ENCODE measurements at regions not wholly inside any gene's neighbourhood (a gene's known extent, or its start where the extent isn't known, plus 50 kb on each side); places are given as distances from the start of the nearest gene placed in this dataset.

DNA sequence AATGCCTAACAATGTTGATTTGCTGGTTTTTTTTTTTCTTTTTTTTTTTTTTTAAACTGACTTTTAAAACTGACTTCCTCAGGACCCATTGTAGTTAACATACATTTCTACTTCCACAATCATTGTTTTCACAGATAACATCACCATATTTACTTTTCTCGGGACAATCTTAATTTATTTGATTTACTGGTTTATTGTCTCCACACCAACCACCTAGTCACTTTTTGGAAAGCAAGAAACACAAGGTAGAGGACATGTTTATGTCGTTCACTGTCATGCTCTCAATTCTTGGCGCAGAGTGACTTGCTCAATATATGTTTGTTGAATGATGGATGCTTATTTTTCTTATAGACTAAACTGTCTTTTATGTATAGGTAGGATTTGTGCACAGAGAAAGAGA is 2280.7 kb downstream of the MAT2B start:
- Histone ChIP-seq H3K9me3 (ENCODE audit: control insufficient read depth in 4 of 4, low read length in 3 of 4) (peaks cover 0 to 3% (median 0%) of the 10 kb centered on the region in 4 donors), H3K36me3 (ENCODE audit: control insufficient read depth in 4 of 4, insufficient read depth in 3 of 4, low read depth in 1 of 4, low read length in 3 of 4) (no peaks in the 10 kb centered on the region), H3K4me3 (ENCODE audit: low read depth in 1 of 3, low read length in 3 of 3) (no peak overlapping the region), H3K27ac (ENCODE audit: low read depth in 1 of 2, low read length in 2 of 2) (no peak overlapping the region), H3K4me1 (ENCODE audit: control insufficient read depth in 4 of 4, insufficient read depth in 4 of 4, low read length in 3 of 4) (no peaks in the 10 kb centered on the region), H3K27me3 (ENCODE audit: control insufficient read depth in 4 of 4, insufficient read depth in 4 of 4, low read length in 3 of 4) (no peaks in the 10 kb centered on the region), H3K9ac (ENCODE audit: low read depth in 1 of 2, low read length in 2 of 2) (no peak overlapping the region)
- DNase-seq (ENCODE audit: low spot score) = no peak
- TF ChIP-seq RXRA (IDR thresholded peaks at IDR 0.05) (no peak), TAF1 (conservative IDR thresholded peaks at IDR 0.05) (no peak), GABPA (IDR thresholded peaks at IDR 0.05 in 1 of 2, conservative IDR thresholded peaks at IDR 0.05 in 1 of 2) (no peak), JUND (IDR thresholded peaks at IDR 0.05) (no peak), RAD21 (IDR thresholded peaks at IDR 0.05) (no peak), HNF4G (IDR thresholded peaks at IDR 0.05) (no peak), YY1 (IDR thresholded peaks at IDR 0.05) (no peak), CTCF (IDR thresholded peaks at IDR 0.05; ENCODE audit: low read depth, low read length, missing input control) (no peak), FOXA2 (IDR thresholded peaks at IDR 0.05) (no peak), SP1 (IDR thresholded peaks at IDR 0.05) (no peak), HNF4A (conservative IDR thresholded peaks at IDR 0.05) (no peak), FOXA1 (IDR thresholded peaks at IDR 0.05) (no peak), ATF3 (IDR thresholded peaks at IDR 0.05) (no peak)
- TF ChIP-seq, protein P1, sequence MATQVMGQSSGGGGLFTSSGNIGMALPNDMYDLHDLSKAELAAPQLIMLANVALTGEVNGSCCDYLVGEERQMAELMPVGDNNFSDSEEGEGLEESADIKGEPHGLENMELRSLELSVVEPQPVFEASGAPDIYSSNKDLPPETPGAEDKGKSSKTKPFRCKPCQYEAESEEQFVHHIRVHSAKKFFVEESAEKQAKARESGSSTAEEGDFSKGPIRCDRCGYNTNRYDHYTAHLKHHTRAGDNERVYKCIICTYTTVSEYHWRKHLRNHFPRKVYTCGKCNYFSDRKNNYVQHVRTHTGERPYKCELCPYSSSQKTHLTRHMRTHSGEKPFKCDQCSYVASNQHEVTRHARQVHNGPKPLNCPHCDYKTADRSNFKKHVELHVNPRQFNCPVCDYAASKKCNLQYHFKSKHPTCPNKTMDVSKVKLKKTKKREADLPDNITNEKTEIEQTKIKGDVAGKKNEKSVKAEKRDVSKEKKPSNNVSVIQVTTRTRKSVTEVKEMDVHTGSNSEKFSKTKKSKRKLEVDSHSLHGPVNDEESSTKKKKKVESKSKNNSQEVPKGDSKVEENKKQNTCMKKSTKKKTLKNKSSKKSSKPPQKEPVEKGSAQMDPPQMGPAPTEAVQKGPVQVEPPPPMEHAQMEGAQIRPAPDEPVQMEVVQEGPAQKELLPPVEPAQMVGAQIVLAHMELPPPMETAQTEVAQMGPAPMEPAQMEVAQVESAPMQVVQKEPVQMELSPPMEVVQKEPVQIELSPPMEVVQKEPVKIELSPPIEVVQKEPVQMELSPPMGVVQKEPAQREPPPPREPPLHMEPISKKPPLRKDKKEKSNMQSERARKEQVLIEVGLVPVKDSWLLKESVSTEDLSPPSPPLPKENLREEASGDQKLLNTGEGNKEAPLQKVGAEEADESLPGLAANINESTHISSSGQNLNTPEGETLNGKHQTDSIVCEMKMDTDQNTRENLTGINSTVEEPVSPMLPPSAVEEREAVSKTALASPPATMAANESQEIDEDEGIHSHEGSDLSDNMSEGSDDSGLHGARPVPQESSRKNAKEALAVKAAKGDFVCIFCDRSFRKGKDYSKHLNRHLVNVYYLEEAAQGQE (IDR thresholded peaks at IDR 0.05) = no peak
- 36% methylated on average over 3 of the region's 3 CpGs for WGBS

GRCh38 chr5:165795073-165795472 is 2289.7 kb downstream of the MAT2B start:
- H3K27me3 ChIP-seq (ENCODE audit: control insufficient read depth in 4 of 4, insufficient read depth in 4 of 4, low read length in 3 of 4) = no peaks in the 10 kb centered on the region
- no peaks in the 10 kb centered on the region for H3K36me3 ChIP-seq (ENCODE audit: control insufficient read depth in 4 of 4, insufficient read depth in 3 of 4, low read depth in 1 of 4, low read length in 3 of 4)
- H3K9ac ChIP-seq (ENCODE audit: low read depth in 1 of 2, low read length in 2 of 2) = no peak overlapping the region
- H3K4me3 ChIP-seq (ENCODE audit: low read depth in 1 of 3, low read length in 3 of 3) = no peak overlapping the region
- WGBS = 42% methylated on average over 1 of the region's 1 CpG
- TF ChIP-seq ZBTB33 (IDR thresholded peaks at IDR 0.05) (no peak), FOXA2 (IDR thresholded peaks at IDR 0.05) (no peak), NR2F2 (IDR thresholded peaks at IDR 0.05) (no peak), ATF3 (IDR thresholded peaks at IDR 0.05) (no peak), YY1 (IDR thresholded peaks at IDR 0.05) (no peak), HNF4A (conservative IDR thresholded peaks at IDR 0.05) (no peak), FOXA1 (IDR thresholded peaks at IDR 0.05) (no peak), SP1 (IDR thresholded peaks at IDR 0.05) (no peak), RXRA (IDR thresholded peaks at IDR 0.05) (no peak), TAF1 (conservative IDR thresholded peaks at IDR 0.05) (no peak), EGR1 (IDR thresholded peaks at IDR 0.05; ENCODE audit: low read depth in 2 of 2) (no peak), JUND (IDR thresholded peaks at IDR 0.05) (no peak)
- TF ChIP-seq, protein P2, sequence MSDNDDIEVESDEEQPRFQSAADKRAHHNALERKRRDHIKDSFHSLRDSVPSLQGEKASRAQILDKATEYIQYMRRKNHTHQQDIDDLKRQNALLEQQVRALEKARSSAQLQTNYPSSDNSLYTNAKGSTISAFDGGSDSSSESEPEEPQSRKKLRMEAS (IDR thresholded peaks at IDR 0.05) = no peak
- TF ChIP-seq, protein P1 (IDR thresholded peaks at IDR 0.05) = no peak
- no peaks in the 10 kb centered on the region for H3K4me1 ChIP-seq (ENCODE audit: control insufficient read depth in 4 of 4, insufficient read depth in 4 of 4, low read length in 3 of 4)
- H3K27ac ChIP-seq (ENCODE audit: low read depth in 1 of 2, low read length in 2 of 2) = no peak overlapping the region
- DNase-seq (ENCODE audit: low spot score) = no peak
- H3K9me3 ChIP-seq (ENCODE audit: control insufficient read depth in 4 of 4, low read length in 3 of 4) = no peaks in the 10 kb centered on the region

Data from liver (tissue), 8 donors.